CD4-positive, alpha-beta T cell treated with Interleukin-1 beta for 1 hour (primary cell): ENCODE measurements at regions not wholly inside any gene's neighbourhood (a gene's known extent, or its start where the extent isn't known, plus 50 kb on each side); places are given as distances from the start of the nearest gene placed in this dataset.
A peak's percentile ranks its signal among the peaks of the same experiment; 100 is the strongest.

Source experiments
- DNase-seq, 2 donors: peaks; one replicate each; pipeline ENCODE4 v3.0.0-alpha.2; 2020 to 2022

DNA sequence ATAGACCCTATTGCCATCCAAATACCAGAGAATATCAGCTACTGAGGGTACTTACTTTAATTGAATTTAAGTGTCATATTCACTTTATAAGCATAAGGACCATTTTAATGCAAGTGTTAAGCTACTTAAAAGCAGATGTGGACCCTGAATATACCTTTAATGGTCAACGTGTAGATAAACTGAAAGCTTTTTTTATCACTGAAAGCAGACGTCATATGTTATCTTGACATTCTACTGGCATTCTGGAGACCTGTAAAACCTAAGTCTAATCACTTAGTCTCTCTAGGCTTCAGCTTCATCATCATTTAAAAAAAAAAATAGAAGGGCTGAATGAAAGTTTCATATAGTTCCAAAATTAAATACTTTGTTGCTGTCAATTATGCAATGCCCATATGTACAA, 116.5 kb downstream of the ELAPOR2 start:
- DNase-seq, result no peak

DNA sequence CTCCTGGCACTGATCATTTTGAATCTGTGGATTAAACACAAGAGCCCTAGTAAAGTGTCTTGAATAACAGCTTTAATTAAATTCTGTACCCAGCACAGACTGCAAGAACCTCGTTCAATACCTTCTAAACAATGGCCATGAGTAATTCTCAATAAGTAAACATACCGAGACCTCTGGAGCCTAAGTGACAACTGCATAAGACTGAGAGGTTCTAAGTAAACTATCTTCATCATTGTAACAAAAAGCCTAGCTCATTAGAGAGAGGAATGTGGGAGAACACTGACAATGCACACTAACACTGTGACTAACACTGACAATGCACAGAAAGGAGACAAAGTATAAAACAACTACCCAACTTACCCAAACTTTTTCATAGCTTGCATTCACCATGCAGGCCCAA, 117.4 kb downstream of the ELAPOR2 start:
- no peak for DNase-seq

DNA sequence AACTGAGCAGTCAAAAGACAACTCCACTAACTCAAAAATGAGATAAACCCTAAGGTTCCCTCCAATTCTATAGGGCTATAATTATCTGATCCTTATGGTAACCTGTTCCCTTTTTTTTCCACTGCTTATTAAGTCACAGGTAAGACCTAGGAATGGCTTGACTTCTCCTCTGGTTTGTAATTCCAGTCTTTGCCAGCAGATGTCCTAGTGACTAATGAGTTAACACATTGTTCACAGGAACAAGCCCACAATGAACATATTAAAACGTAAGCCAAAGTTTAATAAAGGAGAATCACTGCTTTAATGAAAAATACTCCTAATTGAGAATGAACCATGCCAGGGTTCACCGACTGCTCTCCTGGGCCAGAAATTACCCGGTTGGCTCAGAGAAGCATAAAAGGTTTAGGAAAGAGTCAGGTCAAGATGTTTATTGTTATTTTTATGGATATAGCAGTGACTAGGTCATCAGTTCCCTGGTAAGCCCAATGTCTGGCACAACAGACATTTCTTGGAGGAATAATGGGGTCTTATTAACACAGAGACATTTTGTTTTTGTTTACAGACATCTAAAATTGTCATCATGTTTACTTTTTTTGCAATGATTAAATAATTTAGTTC, 120.1 kb downstream of the ELAPOR2 start:
- DNase-seq, result peak; percentile 12 to 62

DNA sequence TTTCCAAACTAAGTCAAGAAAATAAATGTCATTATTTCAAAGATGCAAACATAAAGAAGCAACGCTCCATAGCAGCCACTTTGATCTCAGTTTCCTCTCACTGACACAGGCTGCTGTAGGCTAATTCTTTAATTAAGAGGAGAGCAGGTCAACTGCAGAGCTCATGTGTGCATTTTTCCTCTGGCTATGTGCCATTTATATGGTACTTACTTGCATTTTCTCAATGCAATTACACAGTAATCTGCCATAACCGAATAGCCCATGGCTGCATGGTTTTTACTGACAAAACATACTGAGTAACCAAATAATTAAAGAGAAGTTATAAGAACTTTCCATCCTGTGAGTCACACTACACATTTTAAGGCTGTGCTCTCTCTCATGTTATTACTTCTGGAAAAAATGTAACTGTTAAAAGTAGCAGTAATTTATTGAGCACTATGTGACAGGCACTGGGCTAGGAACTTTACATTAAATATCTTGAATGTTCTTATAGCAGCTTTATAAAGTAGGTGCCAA, 122.0 kb downstream of the ELAPOR2 start:
- no peak for DNase-seq

GRCh38 chr7:86933295-86933845, 126.1 kb downstream of the ELAPOR2 start:
- DNase-seq, result no peak

DNA sequence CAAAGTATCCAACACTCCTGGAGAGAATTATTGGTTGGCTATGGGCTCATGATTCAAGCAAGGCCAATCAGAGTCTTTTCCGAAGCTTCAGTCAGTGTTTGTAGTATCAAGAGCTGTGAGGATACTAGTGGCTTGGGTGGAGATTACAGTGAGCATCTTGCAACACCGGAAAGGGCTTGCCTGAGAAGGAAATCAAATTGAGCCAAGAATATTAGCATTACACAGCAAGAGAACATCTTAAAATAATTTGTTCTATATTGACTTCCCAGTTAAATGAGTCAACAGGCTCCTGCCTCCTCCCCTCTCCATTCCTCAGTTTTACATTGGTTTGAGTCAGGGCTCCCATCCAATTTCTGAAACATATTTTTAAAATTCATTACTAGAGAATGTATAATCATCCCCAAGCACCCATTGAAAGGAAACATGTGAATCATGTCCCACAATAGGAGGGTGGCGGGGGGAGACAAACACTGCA, 127.4 kb downstream of the ELAPOR2 start:
- DNase-seq, result no peak

GRCh38 chr7:86931439-86931838, 128.0 kb downstream of the ELAPOR2 start:
- DNase-seq, result no peak

GRCh38 chr7:86930554-86931307, 128.7 kb downstream of the ELAPOR2 start:
- DNase-seq, result no peak

- no peak for DNase-seq
These were observed 130.0 kb downstream of the ELAPOR2 start for GRCh38 chr7:86929293-86930109.

GRCh38 chr7:86928308-86928707, 131.1 kb downstream of the ELAPOR2 start:
- no peak for DNase-seq

- DNase-seq, result peak; percentile 3 to 51
These were observed 132.7 kb downstream of the ELAPOR2 start for GRCh38 chr7:86926732-86927131.

DNA sequence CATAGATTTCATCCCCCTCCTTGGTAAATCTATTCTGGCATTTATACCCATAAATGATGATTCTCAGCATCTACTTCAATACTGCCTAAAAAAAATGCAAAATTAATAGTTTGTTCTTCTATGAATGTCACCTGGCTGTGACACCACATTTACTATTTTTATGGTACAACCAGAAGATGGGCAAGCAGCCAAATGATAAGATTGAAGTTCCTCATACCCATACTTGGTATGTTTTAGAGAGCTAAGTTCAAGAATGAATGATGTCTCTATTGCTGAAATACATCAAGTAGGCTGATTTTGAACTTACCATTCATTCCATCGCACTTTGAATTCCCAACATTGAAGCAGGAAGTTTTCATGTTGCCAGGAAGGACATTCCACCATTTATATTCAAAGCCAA, 134.2 kb downstream of the ELAPOR2 start:
- DNase-seq, result no peak

GRCh38 chr7:86923527-86923926, 135.9 kb downstream of the ELAPOR2 start:
- DNase-seq, result no peak

GRCh38 chr7:86920154-86920553, 139.3 kb downstream of the ELAPOR2 start:
- no peak for DNase-seq

DNA sequence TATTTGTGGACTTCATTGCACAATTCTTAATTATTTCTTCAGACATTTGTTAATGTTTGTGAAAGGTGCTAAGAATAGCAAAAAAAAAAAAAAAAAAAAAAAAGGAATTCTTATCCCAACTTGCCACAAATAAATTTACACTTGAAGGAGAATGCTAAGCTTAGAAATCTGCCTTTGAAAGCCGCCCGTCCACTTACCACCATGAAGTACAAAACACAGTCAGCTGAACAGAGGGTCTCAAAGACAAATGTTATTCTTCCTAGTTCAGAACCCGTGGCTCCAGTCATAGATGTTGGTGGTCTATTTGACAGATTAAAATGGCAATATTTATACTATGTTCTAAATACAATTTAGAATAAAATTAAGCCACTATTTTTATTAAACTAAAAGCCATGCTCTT, 141.2 kb downstream of the ELAPOR2 start:
- DNase-seq, result no peak

GRCh38 chr7:86916277-86916825, 143.1 kb downstream of the ELAPOR2 start:
- no peak for DNase-seq

DNA sequence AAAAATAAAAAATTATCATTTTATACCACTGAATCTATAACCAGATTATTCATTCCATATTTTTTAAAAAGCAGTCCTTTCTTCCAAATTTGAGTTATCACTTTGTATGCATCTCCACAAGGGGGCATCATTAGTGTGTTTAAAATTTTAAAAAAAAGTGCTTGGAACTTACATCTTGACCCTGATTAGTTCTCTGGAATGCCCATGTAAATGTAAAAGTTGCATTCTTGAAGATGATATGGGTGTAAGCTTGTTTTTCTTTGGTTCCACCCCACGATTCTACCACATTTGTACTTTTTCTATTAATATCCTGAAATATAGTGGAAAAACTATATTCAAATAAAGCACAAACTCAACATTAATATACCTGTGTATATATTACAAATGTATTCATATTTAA, 144.9 kb downstream of the ELAPOR2 start:
- DNase-seq, result peak in 1 of 2 donors; percentile 8
